SKM-1 treated with dmso at 0.1 percent for 144 hours (cell line): ENCODE measurements at regions not wholly inside any gene's neighbourhood (a gene's known extent, or its start where the extent isn't known, plus 50 kb on each side); places are given as distances from the start of the nearest gene placed in this dataset.

Source experiments
- DNase-seq: peaks from one replicate; lab custom pipeline; 2025; ENCODE audit not compliant: unreplicated experiment; lab: John Stamatoyannopoulos, UW

DNA sequence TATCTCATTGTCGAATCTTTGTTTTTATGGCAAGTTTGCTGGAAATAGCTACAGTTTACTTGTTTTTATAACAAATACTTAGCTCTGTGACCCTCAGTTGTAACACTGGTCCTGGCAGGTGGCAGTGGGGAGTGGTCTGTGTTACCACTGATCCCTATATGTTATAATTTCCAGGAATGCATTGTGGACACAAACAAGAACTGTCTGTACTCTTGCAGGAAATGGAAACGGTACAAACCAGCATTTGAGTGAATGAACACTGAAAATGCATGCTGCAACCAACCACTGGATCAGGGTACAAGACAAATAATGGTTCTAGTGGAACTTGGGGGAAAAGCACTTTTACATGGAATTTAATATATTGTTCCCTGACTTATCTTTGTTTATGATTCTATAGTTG lies 66.5 kb upstream of the PJA2 start:
- no peak for DNase-seq

DNA sequence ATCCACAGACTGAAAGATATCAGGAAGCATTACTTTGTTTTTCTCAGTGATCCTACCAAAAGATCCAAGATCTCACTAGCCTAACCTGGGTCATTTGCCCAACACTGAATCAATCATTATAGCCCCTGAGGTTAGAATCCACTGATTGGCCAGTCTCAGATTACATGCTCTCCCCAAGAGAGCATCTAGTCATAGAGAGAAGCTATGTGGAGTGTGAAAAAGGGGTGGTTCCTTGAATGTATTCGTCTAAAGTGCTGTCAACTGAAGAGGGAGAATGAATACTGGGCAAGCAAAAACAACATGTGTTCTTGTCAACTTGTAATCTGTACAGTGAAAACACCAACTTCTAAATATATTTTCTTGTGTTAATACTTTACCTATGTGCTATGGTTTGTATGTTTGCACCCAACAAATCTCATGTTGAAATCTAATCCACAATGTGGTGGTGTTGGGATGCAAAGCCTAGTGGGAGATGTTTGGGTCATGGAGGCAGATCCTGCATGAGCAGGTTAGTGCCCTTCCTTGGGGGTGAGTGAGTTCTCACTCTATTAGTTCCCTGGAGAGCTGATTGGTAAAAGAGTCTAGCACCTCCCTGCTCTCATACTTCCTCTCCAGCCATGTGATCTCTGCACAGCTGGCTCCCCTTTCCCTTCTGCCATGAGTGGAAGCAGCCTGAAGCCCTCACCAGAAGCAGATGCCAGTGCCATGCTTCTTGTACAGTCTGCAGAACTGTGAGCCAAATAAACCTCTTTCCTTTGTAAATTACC lies 60.3 kb upstream of the PJA2 start:
- no peak for DNase-seq

DNA sequence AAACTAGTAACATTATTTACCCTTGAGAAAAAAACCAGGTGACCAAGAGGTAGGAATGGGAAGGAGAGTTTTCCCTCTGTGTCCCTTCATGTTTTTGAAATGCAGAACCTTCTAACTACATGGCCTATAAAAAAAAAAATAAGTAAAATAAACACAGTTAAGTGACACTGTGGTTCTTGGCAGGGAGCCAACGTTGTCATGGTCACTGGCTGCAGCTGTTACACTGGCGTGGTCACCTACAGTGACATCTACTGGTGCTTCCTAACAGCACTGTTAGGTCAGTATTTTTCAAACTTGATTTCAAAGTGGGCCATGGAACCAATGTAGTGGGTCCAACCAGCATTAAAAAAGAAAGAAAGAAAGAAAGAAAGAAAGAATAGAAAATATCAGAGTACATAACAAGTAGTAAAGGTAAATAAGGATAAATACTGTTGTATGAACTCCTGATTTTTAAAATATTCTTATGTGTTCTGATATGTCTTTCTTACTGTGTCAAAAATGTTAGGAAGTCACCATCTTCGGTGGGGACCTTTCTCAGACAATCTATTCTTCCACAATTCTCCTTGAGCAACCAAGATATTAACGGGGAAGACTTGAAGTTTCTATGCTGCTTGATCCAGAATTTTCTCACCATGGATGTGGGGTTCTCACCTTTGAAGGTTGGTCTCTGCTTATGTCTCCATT lies 59.1 kb upstream of the PJA2 start:
- DNase-seq = peak; percentile 78

DNA sequence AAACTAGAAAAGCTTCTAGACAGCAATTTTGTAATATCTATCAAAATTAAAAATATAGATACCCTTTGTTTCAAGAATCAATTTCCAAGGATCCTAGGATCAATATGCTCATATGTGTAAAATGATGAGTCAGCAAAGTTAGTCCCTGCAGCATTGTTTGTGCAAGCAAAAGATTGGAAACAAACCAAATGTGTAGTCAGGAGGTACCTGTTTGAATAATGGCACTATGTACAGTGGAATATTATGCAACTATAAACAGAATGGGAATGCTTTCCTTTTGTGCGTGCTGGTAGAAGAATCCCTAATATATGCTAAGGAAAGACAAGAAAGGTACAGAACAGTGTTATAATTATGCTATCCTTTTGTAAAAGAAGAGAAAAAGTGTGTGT lies 58.5 kb upstream of the PJA2 start:
- DNase-seq = no peak

DNA sequence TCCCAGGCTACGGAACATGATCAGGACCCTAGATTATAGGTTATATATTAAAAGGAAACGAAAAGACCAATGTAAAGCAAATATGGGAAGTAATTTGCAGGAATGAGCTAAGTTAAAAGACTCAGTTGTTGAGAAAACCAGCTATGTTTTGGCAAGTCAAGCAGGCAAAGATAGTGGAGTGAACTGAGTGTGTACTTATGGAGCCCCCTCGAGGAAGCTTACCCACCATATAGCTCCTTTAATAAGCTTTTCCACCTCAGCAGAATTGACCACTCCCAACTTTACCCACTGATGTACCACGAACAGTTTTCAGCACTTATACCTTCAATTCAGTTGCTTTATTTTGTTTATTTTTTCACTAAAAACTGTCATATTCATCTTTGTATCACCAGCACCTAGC lies 57.3 kb upstream of the PJA2 start:
- DNase-seq = no peak
